K562 (cell line): ENCODE measurements at regions not wholly inside any gene's neighbourhood (a gene's known extent, or its start where the extent isn't known, plus 50 kb on each side); places are given as distances from the start of the nearest gene placed in this dataset.

Source experiments
- ATF7 ChIP-seq: fragments of 450-650 bp; IDR thresholded peaks from 2 replicates; pipeline ENCODE4 v1.7.1; 2014; ENCODE audit warnings: mild to moderate bottlenecking, moderate library complexity
- BHLHE40 ChIP-seq: IDR thresholded peaks from 2 replicates; pipeline ENCODE4 v1.6.1; 2011; ENCODE audit warnings: low read length, improper control_type of control experiment
- CBX8 ChIP-seq: fragments of 200-600 bp; sonication (generic); IDR thresholded peaks from 2 replicates; pipeline ENCODE4 v1.6.1; 2012; ENCODE audit warnings: borderline replicate concordance, mixed run types, low read depth, mild to moderate bottlenecking, moderate library complexity, mixed read lengths, low read length, control low read depth, inconsistent platforms; ENCODE audit not compliant: poor library complexity, severe bottlenecking; ENCODE audit errors: extremely low read depth
- CTCF ChIP-seq, 3 experiments: IDR thresholded peaks in 2 of 3; conservative IDR thresholded peaks in 1 of 3; 2 replicates each; pipeline ENCODE4 v1.5.1; 2011 to 2012; ENCODE audit warnings: low read length in 3 of 3, mild to moderate bottlenecking in 3 of 3, control low read depth in 2 of 3, improper control_type of control experiment in 1 of 3, inconsistent platforms in 1 of 3, low read depth in 1 of 3, mixed read lengths in 1 of 3, moderate library complexity in 1 of 3; ENCODE audit not compliant: insufficient read depth in 2 of 3
- DIDO1 ChIP-seq: fragments of 450-650 bp; IDR thresholded peaks from 2 replicates; pipeline ENCODE4 v1.6.1; 2016; ENCODE audit warnings: low read depth, missing biosample characterization, missing genetic modification characterization
- EZH2 ChIP-seq: IDR thresholded peaks from 2 replicates; pipeline ENCODE4 v1.6.1; 2012; ENCODE audit warnings: low read depth, mild to moderate bottlenecking, inconsistent platforms, low read length, borderline replicate concordance
- FOXP4 ChIP-seq: sonication (generic); formaldehyde crosslinking; IDR thresholded peaks from 2 replicates; pipeline ENCODE4 v1.8.0; 2022; ENCODE audit warnings: mild to moderate bottlenecking, missing genetic modification reagents, borderline replicate concordance
- MCM7 ChIP-seq, 2 experiments: fragments of 450-650 bp; IDR thresholded peaks; 2 replicates each; pipeline ENCODE4 v1.6.1; 2016 to 2018
- REST ChIP-seq, 2 experiments: fragments of 450-650 bp; formaldehyde crosslinking in 1 of 2; IDR thresholded peaks; 2 replicates each; pipeline versions ENCODE4 v1.4.0 to v1.6.1; 2014 to 2020; ENCODE audit warnings: mild to moderate bottlenecking in 2 of 2, borderline replicate concordance in 1 of 2, low read depth in 1 of 2
- SAP30 ChIP-seq: fragments of 200-600 bp; sonication (generic); IDR thresholded peaks from 2 replicates; pipeline ENCODE4 v1.6.1; 2012; ENCODE audit warnings: borderline replicate concordance, low read depth, mild to moderate bottlenecking, moderate library complexity, low read length, control low read depth, inconsistent platforms; ENCODE audit not compliant: insufficient read depth, poor library complexity, severe bottlenecking
- TCF7 ChIP-seq: sonication (generic); IDR thresholded peaks from 2 replicates; pipeline ENCODE4 v1.6.1; 2016; ENCODE audit warnings: antibody characterized with exemption, borderline replicate concordance
- ZNF274 ChIP-seq: IDR thresholded peaks from 2 replicates; pipeline ENCODE4 v1.6.1; 2011; ENCODE audit warnings: low read depth, mild to moderate bottlenecking, low read length, moderate library complexity, borderline replicate concordance
- ZNF354B ChIP-seq: fragments of 250-450 bp; sonication (Bioruptor Pico); IDR thresholded peaks from 2 replicates; pipeline ENCODE4 v1.4.0; 2020
- ZNF592 ChIP-seq: fragments of 450-650 bp; IDR thresholded peaks from 2 replicates; pipeline ENCODE4 v1.6.1; 2017; ENCODE audit warnings: antibody characterized with exemption, mild to moderate bottlenecking

GRCh38 chr15:88315221-88315878 lies 58.8 kb upstream of the NTRK3 start:
- no peak for TF ChIP-seq SAP30
- no peak for TF ChIP-seq ZNF274
- TF ChIP-seq CTCF (IDR thresholded peaks at IDR 0.05 in 2 of 3, conservative IDR thresholded peaks at IDR 0.05 in 1 of 3; ENCODE audit: insufficient read depth in 2 of 3, low read depth in 1 of 3, low read length in 3 of 3): no peak
- TF ChIP-seq ATF7: no peak
- no peak for TF ChIP-seq EZH2
- no peak for TF ChIP-seq TCF7
- TF ChIP-seq CBX8: no peak
- TF ChIP-seq REST (IDR thresholded peaks at IDR 0.05; ENCODE audit: borderline replicate concordance): no peak
- no peak for TF ChIP-seq REST (CRISPR knock-in tag; IDR thresholded peaks at IDR 0.05; ENCODE audit: low read depth)
- TF ChIP-seq ZNF354B (CRISPR knock-in tag): no peak
- TF ChIP-seq FOXP4 (CRISPR knock-in tag): no peak
- TF ChIP-seq BHLHE40: no peak
- TF ChIP-seq DIDO1: no peak
- no peak for TF ChIP-seq MCM7 (IDR thresholded peaks at IDR 0.05)
- TF ChIP-seq ZNF592: no peak
